A549 (cell line): ENCODE measurements at regions not wholly inside any gene's neighbourhood (a gene's known extent, or its start where the extent isn't known, plus 50 kb on each side); places are given as distances from the start of the nearest gene placed in this dataset.

Experiments
- CHD2 ChIP-seq: fragments of 150-350 bp; IDR thresholded peaks from 2 replicates; pipeline ENCODE4 v1.6.1; 2014; ENCODE audit warnings: low read length; ENCODE audit not compliant: partially characterized antibody
- EP300 ChIP-seq, 2 experiments: fragments of >200 bp; sonication (Bioruptor Twin); formaldehyde crosslinking; IDR thresholded peaks; 2 replicates in 1 of 2; 3 replicates in 1 of 2; pipeline ENCODE4 v1.6.1; 2016 to 2017
- ESRRA ChIP-seq: fragments of 150-350 bp; IDR thresholded peaks from 2 replicates; pipeline ENCODE4 v1.6.1; 2014; ENCODE audit warnings: mild to moderate bottlenecking, low read length, borderline replicate concordance
- GATA3 ChIP-seq: IDR thresholded peaks from 2 replicates; pipeline ENCODE4 v1.6.1; 2012; ENCODE audit warnings: borderline replicate concordance
- HDAC2 ChIP-seq: fragments of 200-600 bp; sonication (generic); IDR thresholded peaks from 2 replicates; pipeline ENCODE4 v1.6.1; 2016
- JUNB ChIP-seq: fragments of >200 bp; sonication (Bioruptor Twin); formaldehyde crosslinking; IDR thresholded peaks from 2 replicates; pipeline ENCODE4 v1.6.1; 2016
- POLR2A ChIP-seq: IDR thresholded peaks from 2 replicates; pipeline ENCODE4 v1.6.1; 2012; ENCODE audit warnings: mild to moderate bottlenecking, low read length
- TF ChIP-seq, protein P1 (sequence below): fragments of >200 bp; sonication (Bioruptor Twin); formaldehyde crosslinking; IDR thresholded peaks from 3 replicates; pipeline ENCODE4 v1.5.1; 2016
- TF ChIP-seq, protein P2 (sequence below): IDR thresholded peaks from 2 replicates; pipeline ENCODE4 v1.6.1; 2012
- TF ChIP-seq, protein P3 (sequence below): fragments of 250-450 bp; sonication (Bioruptor Pico); IDR thresholded peaks from 2 replicates; pipeline ENCODE4 v1.5.0; 2021; ENCODE audit warnings: mild to moderate bottlenecking, moderate library complexity, borderline replicate concordance
- TF ChIP-seq, protein P4 (sequence below): fragments of 200-600 bp; sonication (generic); IDR thresholded peaks from 2 replicates; pipeline ENCODE4 v1.6.1; 2016; ENCODE audit warnings: antibody characterized with exemption, mild to moderate bottlenecking, moderate library complexity

DNA sequence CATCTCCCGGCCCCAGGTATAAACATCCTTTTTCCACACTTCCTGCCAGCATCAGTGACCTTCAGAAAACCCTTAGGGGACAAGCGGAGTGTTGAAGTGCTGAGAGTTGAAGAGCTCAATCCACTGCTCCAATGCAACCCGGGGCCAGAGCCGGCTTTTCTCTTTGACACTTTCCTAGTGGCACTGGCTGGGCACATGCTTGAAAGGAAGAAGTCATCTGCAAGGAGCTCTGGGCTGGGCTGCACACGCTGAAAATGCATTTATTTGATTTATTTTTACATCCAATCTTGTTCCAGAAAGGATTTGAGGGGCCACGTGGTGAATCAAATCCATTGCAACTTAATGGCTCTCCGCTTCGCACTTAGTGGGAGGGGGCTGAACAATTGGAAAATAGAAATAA is 229.0 kb upstream of the DIO3 start:
- TF ChIP-seq, protein P1, sequence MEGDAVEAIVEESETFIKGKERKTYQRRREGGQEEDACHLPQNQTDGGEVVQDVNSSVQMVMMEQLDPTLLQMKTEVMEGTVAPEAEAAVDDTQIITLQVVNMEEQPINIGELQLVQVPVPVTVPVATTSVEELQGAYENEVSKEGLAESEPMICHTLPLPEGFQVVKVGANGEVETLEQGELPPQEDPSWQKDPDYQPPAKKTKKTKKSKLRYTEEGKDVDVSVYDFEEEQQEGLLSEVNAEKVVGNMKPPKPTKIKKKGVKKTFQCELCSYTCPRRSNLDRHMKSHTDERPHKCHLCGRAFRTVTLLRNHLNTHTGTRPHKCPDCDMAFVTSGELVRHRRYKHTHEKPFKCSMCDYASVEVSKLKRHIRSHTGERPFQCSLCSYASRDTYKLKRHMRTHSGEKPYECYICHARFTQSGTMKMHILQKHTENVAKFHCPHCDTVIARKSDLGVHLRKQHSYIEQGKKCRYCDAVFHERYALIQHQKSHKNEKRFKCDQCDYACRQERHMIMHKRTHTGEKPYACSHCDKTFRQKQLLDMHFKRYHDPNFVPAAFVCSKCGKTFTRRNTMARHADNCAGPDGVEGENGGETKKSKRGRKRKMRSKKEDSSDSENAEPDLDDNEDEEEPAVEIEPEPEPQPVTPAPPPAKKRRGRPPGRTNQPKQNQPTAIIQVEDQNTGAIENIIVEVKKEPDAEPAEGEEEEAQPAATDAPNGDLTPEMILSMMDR = no peak
- TF ChIP-seq ESRRA (no peak), HDAC2 (no peak), JUNB (no peak), EP300 (IDR thresholded peaks at IDR 0.05) (no peak), CHD2 (no peak), POLR2A (no peak), GATA3 (no peak)
- TF ChIP-seq, protein P2, sequence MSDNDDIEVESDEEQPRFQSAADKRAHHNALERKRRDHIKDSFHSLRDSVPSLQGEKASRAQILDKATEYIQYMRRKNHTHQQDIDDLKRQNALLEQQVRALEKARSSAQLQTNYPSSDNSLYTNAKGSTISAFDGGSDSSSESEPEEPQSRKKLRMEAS = no peak
- TF ChIP-seq, protein P3, sequence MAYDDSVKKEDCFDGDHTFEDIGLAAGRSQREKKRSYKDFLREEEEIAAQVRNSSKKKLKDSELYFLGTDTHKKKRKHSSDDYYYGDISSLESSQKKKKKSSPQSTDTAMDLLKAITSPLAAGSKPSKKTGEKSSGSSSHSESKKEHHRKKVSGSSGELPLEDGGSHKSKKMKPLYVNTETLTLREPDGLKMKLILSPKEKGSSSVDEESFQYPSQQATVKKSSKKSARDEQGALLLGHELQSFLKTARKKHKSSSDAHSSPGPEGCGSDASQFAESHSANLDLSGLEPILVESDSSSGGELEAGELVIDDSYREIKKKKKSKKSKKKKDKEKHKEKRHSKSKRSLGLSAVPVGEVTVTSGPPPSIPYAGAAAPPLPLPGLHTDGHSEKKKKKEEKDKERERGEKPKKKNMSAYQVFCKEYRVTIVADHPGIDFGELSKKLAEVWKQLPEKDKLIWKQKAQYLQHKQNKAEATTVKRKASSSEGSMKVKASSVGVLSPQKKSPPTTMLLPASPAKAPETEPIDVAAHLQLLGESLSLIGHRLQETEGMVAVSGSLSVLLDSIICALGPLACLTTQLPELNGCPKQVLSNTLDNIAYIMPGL (CRISPR knock-in tag) = no peak
- TF ChIP-seq, protein P4, sequence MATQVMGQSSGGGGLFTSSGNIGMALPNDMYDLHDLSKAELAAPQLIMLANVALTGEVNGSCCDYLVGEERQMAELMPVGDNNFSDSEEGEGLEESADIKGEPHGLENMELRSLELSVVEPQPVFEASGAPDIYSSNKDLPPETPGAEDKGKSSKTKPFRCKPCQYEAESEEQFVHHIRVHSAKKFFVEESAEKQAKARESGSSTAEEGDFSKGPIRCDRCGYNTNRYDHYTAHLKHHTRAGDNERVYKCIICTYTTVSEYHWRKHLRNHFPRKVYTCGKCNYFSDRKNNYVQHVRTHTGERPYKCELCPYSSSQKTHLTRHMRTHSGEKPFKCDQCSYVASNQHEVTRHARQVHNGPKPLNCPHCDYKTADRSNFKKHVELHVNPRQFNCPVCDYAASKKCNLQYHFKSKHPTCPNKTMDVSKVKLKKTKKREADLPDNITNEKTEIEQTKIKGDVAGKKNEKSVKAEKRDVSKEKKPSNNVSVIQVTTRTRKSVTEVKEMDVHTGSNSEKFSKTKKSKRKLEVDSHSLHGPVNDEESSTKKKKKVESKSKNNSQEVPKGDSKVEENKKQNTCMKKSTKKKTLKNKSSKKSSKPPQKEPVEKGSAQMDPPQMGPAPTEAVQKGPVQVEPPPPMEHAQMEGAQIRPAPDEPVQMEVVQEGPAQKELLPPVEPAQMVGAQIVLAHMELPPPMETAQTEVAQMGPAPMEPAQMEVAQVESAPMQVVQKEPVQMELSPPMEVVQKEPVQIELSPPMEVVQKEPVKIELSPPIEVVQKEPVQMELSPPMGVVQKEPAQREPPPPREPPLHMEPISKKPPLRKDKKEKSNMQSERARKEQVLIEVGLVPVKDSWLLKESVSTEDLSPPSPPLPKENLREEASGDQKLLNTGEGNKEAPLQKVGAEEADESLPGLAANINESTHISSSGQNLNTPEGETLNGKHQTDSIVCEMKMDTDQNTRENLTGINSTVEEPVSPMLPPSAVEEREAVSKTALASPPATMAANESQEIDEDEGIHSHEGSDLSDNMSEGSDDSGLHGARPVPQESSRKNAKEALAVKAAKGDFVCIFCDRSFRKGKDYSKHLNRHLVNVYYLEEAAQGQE = no peak
